Endometrium (tissue), 2 donors: ENCODE measurements at regions not wholly inside any gene's neighbourhood (a gene's known extent, or its start where the extent isn't known, plus 50 kb on each side); places are given as distances from the start of the nearest gene placed in this dataset.

Source experiments
- FAIRE-seq: peaks from 2 replicates; lab custom pipeline; 2012; peaks lifted over from hg19 to GRCh38; lab: Jason Lieb, UNC
- donor health status: control.
- donor health status: control.

GRCh38 chr13:66071029-66071428, 1159.1 kb downstream of the PCDH9 start:
- no peak for FAIRE-seq

- FAIRE-seq: no peak
Measured at GRCh38 chr13:66069570-66069969, 1160.6 kb downstream of the PCDH9 start.

GRCh38 chr13:66068683-66069082, 1161.5 kb downstream of the PCDH9 start:
- FAIRE-seq: no peak

GRCh38 chr13:66048888-66049287, 1181.2 kb downstream of the PCDH9 start:
- FAIRE-seq: no peak

- no peak for FAIRE-seq
Measured at GRCh38 chr13:66040506-66040905, 1189.6 kb downstream of the PCDH9 start.

- FAIRE-seq: no peak
Measured at GRCh38 chr13:66037096-66037495, 1193.0 kb downstream of the PCDH9 start.

- no peak for FAIRE-seq
Measured at GRCh38 chr13:66036636-66037035, 1193.5 kb downstream of the PCDH9 start.

- no peak for FAIRE-seq
Measured at GRCh38 chr13:66036024-66036614, 1194.0 kb downstream of the PCDH9 start.

GRCh38 chr13:66033924-66034323, 1196.2 kb downstream of the PCDH9 start:
- FAIRE-seq: no peak

- FAIRE-seq: no peak
Measured at GRCh38 chr13:66021846-66022245, 1208.3 kb downstream of the PCDH9 start.

- FAIRE-seq: no peak
Measured at GRCh38 chr13:66014771-66015170, 1215.4 kb downstream of the PCDH9 start.

- FAIRE-seq: no peak
Measured at GRCh38 chr13:66009241-66009640, 1220.9 kb downstream of the PCDH9 start.

- FAIRE-seq: no peak
Measured at GRCh38 chr13:66003558-66003957, 1226.6 kb downstream of the PCDH9 start.

- no peak for FAIRE-seq
Measured at GRCh38 chr13:66001140-66001539, 1229.0 kb downstream of the PCDH9 start.

- no peak for FAIRE-seq
Measured at GRCh38 chr13:65999411-65999810, 1230.7 kb downstream of the PCDH9 start.

GRCh38 chr13:65990684-65991083, 1239.5 kb downstream of the PCDH9 start:
- FAIRE-seq: no peak

GRCh38 chr13:65985612-65986011, 1244.5 kb downstream of the PCDH9 start:
- FAIRE-seq: no peak

GRCh38 chr13:65977525-65977924, 1252.6 kb downstream of the PCDH9 start:
- no peak for FAIRE-seq

- FAIRE-seq: no peak
Measured at GRCh38 chr13:65971541-65971940, 1258.6 kb downstream of the PCDH9 start.

- FAIRE-seq: no peak
Measured at GRCh38 chr13:65966991-65967451, 1263.1 kb downstream of the PCDH9 start.

GRCh38 chr13:65965501-65965900, 1264.6 kb downstream of the PCDH9 start:
- no peak for FAIRE-seq

- FAIRE-seq: no peak
Measured at GRCh38 chr13:65964672-65965071, 1265.5 kb downstream of the PCDH9 start.

- FAIRE-seq: no peak
Measured at GRCh38 chr13:65959305-65959704, 1270.8 kb downstream of the PCDH9 start.

GRCh38 chr13:65946387-65946786, 1283.7 kb downstream of the PCDH9 start:
- no peak for FAIRE-seq

GRCh38 chr13:65943708-65944107, 1286.4 kb downstream of the PCDH9 start:
- no peak for FAIRE-seq
